ENCODE measurements at regions not wholly inside any gene's neighbourhood (a gene's known extent, or its start where the extent isn't known, plus 50 kb on each side); places are given as distances from the start of the nearest gene placed in this dataset.

DNA sequence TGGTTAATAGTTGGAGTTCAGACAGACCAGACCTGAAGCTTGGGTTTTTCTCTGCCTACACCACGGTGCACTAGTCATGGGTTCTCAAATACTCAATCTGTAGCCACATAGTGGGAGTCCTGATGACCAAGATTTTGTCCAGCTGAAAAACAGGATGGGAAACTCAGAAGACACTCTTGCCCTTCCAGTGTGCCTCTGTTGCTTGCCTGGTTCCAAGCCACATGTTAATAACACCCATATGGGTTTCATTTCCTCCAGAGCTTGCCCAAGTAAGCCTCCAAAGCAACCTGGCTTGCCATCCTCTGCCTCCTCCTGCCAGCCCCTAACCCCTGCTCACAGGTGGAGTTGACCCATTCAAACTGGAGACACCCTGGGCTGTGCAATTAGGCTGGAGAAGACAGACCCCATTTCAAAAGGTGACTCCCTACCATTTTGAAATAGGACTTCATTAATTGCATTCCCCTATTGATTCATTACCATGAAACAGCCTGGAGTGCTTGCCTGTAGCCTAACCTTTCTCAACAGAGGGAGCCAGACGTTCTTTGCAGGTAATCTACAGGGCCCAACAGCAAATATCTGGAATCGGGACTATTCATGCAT is 108.0 kb upstream of the HABP2 start:
- DNase-seq = no peak

DNA sequence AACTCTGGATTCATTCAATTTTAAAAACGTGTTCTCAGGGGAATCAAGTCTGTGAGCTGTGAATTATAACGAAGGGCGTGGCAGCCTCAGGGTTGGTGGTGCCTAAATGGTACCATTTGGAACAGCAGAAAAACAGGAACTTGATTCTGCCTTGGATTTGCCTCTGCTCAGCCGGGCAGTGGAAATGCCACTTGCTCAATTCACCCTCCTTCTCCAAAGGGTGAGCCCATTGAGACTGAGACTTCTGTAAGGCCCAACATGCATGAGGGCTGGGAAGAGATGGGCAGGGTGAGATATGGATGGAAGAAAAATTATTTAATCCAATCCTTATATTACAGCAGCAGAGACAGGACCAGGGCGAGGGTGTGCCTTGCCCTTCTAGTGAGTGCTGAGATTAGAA is 107.1 kb upstream of the HABP2 start:
- no peak for DNase-seq

DNA sequence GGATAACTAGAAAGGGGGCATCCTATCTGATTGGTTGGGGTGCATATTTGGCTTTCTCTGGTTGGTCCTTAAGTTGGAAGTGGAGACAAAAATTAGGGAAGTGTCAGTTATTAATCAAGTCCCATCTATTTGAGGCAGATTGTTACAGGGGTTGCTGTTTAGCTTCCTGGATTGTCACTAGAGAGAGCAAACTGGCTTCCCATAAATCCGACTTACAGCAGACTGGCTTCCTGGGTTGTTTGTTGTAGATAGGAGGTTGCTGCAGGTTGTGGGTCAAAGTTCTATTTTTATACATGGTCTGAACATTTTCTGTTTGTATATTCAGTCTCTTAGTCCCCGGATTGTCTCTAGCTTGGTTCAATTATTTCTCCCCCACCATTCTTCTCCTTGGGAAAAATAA is 106.1 kb upstream of the HABP2 start:
- DNase-seq = no peak

DNA sequence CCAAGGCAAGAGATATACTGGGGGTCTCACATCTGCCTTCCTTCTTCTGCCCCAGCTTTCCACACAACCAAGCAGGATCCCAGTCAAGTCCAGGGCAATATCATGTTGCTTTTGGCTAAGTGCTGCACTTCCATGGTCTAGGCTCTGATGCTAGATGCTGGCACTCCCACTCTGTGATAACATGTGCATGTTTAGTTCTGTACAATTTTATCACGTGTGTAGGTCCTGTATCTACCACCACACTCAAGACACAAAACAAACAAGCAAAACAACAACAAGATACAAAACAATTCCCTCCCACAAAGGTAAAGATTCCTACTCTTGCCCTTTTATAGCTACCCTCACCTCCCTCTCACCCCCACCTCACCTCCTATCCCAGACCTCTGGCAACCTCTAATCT is 105.6 kb upstream of the HABP2 start:
- DNase-seq = no peak

GRCh38 chr10:113449006-113449695 is 103.7 kb upstream of the HABP2 start:
- no peak for DNase-seq

- DNase-seq = no peak
Measured at GRCh38 chr10:113450046-113450804, 102.6 kb upstream of the HABP2 start.

DNA sequence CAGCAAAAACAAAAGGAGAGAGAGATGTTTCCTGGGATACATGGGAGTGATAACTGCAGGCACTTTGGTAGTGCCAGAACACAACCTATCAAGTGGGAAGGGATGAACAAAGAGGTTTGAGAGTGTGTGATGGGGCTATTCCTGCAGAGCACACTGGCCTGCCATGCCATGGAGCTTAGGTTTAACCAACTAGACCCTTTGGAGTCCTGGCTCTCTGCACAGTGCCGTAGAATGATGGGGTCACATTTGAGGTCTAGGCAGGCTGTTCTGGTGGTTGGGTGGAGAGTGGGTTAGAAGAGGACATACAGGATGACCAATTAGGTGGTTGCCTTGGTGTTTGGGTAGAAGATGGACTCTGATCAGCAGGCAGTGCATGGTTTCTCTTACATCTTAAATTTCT is 101.9 kb upstream of the HABP2 start:
- no peak for DNase-seq

DNA sequence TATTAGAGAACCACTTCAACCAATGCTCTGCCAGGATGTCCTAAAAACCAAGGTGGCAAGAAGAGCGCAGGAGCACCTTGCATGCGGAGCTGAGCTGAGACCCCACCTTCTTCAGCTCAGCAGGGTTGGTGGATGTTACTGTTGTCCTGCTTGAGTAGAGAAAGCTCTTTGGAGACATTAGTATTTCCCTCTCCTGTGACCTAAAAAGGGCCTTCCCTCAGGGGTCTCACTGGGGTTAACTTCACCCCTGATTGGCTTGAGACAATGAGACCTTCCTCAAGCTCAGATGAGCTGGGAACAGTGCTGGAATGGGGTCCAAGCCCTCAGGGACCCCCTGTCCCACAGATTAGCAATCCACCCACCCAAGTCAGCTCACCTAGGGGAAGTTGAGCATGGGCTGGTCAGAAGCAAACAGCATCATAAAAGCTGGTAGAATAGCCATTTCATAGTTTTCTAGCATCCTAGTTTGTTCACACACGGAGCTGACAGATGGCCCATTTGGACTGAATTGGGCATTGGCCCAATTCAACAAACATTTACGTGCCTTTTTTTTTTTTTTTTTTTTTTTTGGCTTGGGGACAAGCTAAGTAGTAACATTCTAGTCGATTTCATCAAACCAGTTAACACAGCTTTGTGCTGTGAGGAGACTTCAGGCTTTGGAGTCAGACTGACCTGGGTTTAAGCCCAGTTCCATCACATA is 100.6 kb upstream of the HABP2 start:
- no peak for DNase-seq

DNA sequence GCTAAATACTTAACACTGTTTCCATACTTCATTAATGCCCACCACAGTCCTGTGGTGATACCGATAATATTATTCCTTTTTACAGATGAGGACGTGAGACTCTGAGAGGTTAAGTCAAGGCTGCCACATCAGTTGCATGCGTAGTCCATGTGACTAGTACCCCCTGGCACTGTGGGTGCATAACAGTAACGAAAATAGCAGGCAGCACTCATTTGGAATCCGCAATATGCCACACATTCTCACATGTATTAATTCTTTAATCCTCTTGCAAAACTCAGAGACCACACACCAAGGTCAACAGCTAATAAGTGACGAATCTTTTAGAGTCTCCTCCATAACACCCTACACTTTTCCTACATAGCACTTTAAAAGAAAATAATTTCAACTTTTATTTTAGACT is 99.5 kb upstream of the HABP2 start:
- DNase-seq = no peak

GRCh38 chr10:113454341-113455061 is 98.4 kb upstream of the HABP2 start:
- DNase-seq = peak; percentile 43

DNA sequence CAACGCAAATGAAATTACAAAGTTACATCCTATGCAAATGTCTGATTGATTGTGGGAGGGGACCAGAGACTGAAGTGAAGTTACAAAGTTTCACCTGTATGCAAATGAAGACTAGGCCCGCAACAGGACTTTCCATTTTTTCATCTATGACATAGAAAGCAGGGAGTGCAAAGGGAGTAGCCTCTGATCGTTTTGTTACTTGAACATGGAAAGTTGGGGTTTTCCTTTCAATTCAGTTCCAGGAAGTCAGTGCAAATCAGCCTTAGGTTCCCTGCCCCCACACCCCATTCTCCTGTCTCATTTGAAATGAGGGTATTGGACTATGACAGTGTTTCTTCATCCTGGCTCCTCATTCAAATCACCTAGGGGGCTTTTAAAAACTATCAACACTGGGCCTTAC is 96.9 kb upstream of the HABP2 start:
- no peak for DNase-seq

DNA sequence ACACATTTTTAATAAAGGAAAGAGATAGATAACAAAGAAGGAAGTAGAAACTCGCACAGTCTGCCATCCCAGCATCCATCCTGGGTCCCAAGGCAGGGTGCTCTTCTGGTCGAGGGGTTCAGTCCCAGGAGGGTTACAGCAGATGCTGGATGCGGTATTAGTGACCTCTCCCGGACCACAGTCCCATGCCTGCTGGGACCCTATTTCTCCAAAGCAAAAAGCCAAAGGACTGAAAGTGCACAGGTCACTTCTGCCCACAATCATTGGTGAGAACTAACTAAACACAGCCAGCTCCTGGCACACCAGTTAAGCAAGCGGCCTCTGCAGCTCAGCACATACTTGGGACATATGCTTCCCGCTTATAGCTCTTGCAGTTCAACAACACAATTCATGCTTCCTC is 96.1 kb upstream of the HABP2 start:
- no peak for DNase-seq

DNA sequence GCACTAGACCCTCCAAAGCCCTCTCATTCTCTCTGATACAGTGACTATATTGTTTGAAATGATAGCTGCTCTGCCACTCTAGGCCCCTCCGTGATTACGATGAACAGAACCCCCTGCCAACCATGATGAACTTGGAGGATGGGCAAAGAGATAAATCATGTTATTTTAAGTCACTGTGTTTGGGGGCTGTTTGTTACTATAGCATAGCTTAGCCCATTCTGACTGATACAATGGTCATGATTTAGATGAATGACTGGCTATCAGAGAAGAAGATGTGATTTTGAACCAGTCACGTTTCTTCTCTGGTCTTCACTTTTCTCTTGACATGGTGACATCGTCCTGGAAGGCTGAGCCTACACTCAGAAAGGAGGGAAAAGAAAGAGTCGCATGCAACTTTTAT is 95.4 kb upstream of the HABP2 start:
- no peak for DNase-seq

DNA sequence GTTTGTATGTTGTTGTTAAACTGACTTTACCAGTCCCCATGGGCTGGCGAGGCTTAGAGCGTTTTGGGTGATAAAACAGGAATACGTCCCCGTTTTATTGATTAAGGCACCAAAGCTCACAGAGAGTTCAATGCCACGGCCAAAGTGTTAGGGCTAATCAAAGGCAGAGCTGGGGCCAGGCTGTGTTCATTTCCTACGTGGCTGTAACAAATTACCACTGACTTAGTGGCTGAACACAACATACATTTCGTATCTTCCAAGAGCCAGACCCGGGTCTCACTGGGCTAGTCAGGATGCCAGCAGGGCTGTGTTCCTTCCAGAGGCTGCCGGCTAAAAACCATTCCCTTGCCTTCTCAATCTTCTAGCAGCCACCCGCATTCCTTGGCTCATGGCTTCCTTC is 94.4 kb upstream of the HABP2 start:
- no peak for DNase-seq

GRCh38 chr10:113458944-113459343 is 93.9 kb upstream of the HABP2 start:
- no peak for DNase-seq

GRCh38 chr10:113459626-113460280 is 93.1 kb upstream of the HABP2 start:
- no peak for DNase-seq

- DNase-seq = no peak
Measured at GRCh38 chr10:113463083-113463482, 89.8 kb upstream of the HABP2 start.

DNA sequence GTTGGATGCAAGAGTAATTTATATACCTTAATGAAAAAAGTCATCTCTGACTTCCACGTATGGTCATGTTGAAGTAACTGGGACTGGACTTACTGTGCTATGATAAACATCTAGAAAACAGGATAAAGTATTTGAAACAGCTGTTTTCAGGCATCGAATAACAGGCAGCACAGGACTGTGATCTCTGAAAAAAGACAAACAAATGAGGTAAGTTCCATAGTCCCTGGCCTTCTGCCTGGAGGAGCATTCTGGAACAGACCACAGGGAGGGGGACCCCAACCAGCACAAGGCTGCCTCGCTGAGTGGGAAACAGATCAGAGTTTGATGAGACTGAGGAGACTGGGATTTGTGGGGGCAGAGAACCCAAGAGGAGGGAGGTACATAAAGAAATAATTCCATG is 89.1 kb upstream of the HABP2 start:
- DNase-seq = peak; percentile 61

- DNase-seq = peak; percentile 31
Measured at GRCh38 chr10:113469796-113470195, 83.1 kb upstream of the HABP2 start.

DNA sequence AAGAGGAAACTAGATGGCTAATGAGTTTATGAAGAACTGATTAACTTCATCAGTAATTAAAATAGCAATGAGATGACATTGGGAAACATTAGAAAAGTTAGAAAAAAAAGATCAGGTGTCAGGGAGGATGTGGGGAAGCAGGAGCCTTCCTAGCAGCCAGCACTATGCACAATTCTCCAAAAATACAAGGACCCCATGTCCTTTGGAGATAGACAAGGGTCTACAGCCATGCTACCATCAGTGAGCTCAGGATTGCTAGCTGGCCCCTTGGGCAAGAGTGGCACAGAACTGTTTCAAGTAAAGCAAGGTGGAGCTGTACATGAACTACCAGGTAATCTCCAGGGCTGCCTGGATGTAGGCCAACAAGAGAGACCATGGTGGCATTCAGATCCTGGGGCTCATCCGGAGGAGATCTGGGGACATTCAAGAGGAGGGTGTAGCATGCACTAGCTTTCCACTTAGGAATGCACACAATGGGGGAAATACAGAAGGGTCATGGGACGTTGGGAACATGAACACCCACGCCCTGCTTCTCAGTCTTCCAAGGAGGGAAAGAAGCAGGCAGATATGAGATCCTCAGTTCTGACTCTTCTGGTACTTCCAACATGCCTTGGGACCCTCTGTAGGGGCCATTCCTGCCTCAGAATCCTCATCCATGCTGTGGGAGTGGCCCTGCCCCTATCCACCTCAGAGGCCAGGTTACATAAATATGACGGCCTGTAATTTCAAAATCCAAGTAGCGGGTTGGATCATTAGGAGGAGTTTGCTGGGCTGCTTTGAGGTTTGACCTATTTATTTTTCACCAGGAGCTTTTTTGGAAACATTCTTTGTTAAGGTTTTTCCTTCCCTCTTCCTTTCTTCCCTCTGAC is 82.2 kb upstream of the HABP2 start:
- DNase-seq = no peak

GRCh38 chr10:113471241-113471996 is 81.4 kb upstream of the HABP2 start:
- DNase-seq = no peak

Data from fibroblast of upper back skin (primary cell).